Nucleus accumbens (tissue), 56 donors: ENCODE measurements at regions not wholly inside any gene's neighbourhood (a gene's known extent, or its start where the extent isn't known, plus 50 kb on each side); places are given as distances from the start of the nearest gene placed in this dataset.

Source experiments
- DNase-seq, 56 donors: peaks; one replicate each; lab custom pipeline; 2025; lab: John Stamatoyannopoulos, UW

DNA sequence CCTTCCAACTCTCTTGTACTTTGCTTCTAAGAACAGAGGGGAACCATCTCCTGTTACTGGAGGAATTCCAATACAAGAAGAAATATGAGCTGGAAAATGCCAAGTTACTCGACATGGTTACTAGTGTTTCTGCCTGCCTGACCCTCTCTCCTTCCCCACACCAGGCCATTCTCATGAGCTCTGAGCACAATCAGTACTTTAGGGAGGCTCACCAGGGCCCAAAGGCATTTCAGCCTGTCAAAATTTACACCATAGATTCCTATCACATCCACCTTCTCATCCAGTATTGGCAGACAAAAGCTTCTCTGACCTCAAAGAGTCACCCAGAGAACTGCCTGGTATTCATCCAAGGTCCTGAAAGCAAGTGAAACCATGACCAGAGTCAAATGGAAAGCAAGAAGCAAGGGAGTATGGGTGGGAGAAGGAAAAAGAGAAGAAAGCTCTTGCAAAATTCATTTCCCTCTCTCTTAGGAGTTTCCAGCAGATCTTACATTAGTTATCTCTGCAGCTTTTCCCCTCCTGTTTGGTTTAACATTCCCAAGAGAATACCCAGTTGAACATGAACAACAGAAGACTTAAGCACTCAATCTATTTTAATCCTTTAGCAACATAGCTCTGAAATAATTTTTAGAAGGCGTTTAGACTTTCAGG, 58.7 kb upstream of the NCAM1 start:
- peak in 1 of 56 donors; percentile 14 for DNase-seq

DNA sequence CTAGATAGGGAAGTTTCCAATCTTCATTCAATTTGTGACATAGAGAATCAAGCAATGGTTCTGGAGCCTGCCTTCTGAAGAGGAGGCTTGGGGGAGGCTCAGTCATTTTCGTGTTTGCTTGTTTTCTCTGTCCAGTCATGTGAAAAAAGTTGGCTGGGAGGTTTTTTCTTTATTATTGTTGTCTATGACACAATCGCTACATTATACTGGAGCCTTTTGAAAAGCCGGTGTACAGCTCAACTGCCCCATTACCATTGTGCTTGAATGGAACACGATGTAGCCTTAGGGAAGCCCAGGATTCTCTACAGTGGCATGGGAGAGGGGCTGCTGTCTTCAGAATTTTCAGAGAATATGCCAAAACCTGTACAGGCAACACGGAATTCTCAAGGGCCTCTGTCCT, 57.9 kb upstream of the NCAM1 start:
- peak in 48 of 56 donors; percentile 8 to 81 (median 52) for DNase-seq

DNA sequence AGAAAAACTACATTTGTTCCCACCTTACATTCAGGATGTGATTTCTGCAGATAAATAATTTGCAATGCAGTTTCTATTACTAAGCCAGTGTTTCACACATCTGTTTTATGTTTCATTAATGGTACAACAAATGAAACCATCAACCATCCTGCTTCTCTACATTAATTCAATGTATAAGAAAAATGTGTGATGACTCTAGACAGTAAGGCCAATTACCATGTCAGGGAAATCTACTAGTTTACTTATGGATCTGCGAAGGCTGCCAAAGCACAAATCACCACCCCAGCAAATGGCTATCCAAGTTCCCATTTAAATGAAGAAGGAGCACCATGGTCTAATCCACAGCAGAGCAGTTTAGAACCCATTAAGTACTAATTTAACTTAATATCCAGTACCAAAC, 50.1 kb upstream of the NCAM1 start:
- no peak for DNase-seq
